ENCODE measurements at regions not wholly inside any gene's neighbourhood (a gene's known extent, or its start where the extent isn't known, plus 50 kb on each side); places are given as distances from the start of the nearest gene placed in this dataset.
"Not testable (repeated sequence)": the region's sequence is repeated elsewhere in the genome, so short reads cannot be mapped to it uniquely, and the experiment has no call there.

- no peak for DNase-seq
These were observed 147.3 kb upstream of the ZNF385D start for GRCh38 chr3:21898316-21898715.

- no peak for DNase-seq
These were observed 150.5 kb upstream of the ZNF385D start for GRCh38 chr3:21901484-21901883.

DNA sequence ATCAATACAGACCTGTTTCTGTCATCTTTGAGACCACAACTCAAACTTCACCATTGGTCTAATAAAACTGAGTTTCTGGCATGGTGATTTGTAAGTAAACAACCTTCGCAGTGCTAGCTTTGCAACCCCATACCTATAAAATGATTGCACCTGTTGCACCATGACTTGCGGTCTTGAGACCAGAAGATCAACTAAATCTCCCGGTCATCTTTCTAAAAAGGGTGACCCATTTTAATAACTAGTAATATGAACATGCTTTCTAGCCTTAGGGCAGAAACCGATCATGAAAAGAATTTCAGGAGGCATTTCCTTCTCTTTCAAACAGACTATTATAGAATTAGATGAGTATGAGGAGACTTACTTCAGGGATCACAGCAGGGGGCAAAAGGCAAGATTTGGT lies 151.9 kb upstream of the ZNF385D start:
- DNase-seq, result no peak

- DNase-seq, result no peak
These were observed 158.1 kb upstream of the ZNF385D start for GRCh38 chr3:21909096-21909495.

GRCh38 chr3:21912711-21913110 lies 161.7 kb upstream of the ZNF385D start:
- no peak for DNase-seq

GRCh38 chr3:21913791-21914190 lies 162.8 kb upstream of the ZNF385D start:
- no peak for DNase-seq

- DNase-seq, result no peak
These were observed 163.4 kb upstream of the ZNF385D start for GRCh38 chr3:21914451-21914850.

DNA sequence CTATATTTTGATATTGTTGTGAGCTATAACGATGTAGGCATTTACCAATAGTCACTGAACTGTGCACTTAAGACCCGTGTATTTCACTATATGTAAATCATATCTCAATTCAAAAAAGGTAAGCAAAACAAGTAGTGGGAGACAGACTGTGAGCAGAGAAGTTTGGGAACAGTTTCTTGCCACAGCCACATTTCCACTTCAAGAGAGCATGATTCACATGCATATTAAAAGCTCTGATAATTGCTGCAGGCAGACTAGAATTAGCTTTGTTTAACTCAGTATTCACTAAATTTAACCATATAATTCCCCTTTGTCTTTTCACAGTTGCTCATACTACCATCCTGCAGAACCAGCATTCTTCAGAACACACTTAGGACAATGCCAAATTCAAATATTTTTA lies 168.4 kb upstream of the ZNF385D start:
- DNase-seq, result no peak

- no peak for DNase-seq
These were observed 169.4 kb upstream of the ZNF385D start for GRCh38 chr3:21920421-21920861.

DNA sequence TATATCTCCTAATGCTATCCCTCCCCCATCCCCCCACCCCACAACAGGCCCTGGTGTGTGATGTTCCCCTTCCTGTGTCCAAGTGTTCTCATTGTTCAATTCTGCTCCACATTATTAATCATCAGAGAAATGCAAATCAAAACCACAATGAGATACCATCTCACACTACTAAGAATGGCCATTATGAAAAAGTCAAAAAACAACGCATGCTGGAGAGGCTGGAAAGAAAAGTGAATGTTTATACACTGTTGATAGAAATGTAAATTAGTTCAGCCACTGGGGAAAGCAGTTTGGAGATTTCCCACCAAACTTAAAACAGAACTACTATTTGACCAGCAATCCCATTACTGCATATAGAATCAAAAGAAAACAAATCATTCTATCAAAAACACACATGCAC lies 172.1 kb upstream of the ZNF385D start:
- not testable (repeated sequence) for DNase-seq

GRCh38 chr3:21927261-21927660 lies 176.3 kb upstream of the ZNF385D start:
- DNase-seq, result no peak

DNA sequence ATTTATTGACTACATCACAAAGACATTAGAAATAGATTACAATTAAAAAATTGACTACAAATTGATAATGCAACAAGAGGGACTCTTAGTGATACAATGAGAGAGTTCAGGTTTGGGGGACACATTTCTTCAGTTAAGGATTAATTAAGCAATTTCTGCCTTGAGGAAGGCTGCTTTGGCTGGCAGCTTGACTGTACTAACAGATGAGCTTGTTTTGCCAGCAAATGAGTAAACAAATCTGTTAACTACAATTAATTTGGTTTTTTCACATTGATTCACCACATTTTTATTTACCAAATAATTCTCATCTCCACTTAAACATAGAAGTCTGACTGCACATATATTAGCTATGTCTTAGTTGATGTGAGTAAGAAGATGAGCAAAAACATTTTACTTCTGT lies 183.6 kb upstream of the ZNF385D start:
- DNase-seq, result no peak

DNA sequence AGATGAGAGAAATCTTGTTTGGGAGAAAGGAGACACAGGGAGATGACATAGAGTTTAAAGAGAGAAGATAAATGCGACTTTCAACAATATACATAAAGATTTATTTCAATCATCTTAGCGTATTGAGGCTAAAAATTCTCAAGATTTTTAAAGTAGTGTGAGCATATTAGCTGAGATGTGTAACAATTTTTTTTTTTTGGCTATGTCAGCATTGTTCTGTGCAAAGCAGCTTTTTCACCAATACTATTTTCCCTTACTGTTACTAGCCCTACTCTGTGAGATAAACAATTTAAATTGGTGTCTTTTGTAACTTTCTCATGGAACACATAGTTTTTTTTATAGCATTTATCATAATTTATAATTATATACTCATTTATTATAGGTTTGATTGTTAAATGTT lies 185.2 kb upstream of the ZNF385D start:
- no peak for DNase-seq

DNA sequence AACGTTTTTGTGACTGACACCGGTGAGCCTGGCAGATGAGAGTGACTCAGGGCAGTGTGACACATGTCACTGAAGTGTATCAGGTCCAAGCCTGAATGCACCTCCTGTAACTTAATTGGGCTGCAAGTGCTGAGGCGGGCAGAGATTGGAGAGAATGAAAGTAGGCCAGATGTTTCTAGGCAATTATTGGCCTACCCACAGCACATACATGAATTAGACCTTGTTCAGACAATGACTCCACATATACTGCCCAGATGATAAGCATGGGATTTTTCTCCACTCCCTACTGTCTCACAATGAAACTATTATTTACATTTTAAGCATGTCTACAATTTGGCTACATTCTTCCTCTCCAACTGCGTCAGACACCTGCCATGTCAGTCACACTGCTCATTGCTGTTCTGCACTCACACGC lies 187.3 kb upstream of the ZNF385D start:
- DNase-seq, result no peak

- DNase-seq, result no peak
These were observed 191.3 kb upstream of the ZNF385D start for GRCh38 chr3:21942328-21942727.

DNA sequence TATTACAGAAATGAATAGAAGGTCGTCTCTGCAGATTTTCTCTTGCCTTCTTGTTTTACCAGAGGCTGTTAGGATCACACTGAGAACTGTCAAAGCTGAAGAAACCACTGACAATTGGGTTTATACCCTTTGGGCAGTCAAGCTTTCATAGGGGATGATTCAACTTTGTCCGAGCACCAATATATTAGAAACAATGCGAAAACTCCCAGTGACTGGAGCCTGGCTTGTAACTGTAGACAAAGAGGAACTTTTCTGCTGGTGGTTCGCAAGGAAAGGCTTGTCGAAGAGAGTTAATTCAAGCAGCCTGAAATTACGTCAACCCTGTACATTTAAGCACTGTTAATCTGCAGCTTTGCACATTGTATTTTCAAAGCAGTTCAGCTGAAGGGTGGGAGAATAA lies 193.2 kb upstream of the ZNF385D start:
- no peak for DNase-seq

DNA sequence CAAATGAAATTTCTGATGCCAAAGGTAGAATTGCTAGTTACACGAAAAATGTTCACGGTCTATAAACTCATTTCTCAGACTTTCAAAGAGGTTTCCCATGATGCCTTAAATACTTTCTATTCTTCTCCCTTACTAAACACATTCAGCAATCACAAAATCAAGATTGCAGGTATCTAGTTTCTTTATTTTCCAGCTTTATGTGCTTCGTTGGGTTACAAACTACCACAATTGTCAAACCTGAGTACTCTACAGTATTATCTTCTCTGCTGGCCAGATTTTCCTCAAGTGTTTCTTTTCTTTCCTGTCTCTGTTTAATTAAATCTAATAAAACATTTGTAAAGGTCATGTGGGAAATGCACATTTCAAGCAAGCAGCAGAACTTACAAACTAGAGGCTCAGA lies 201.8 kb upstream of the ZNF385D start:
- no peak for DNase-seq

GRCh38 chr3:21954709-21955108 lies 203.7 kb upstream of the ZNF385D start:
- no peak for DNase-seq

DNA sequence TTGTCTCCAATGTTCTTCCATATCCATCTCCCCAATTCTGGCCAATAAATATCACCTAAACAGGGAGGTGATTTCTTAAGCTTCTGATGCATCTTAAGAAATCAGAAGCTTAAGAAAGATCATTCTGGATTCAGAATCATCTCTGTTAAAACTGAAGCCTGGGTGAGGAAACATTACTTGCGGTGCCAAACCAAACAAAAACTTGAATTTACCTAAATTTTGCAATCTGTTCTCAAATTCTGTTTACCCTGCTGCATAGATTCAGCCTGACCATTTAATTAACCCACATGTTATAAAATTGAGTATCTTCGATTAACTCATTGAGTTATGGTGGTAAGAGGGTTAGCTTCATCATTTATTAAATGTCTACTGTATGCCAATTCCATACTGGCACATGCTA lies 204.4 kb upstream of the ZNF385D start:
- DNase-seq, result no peak

DNA sequence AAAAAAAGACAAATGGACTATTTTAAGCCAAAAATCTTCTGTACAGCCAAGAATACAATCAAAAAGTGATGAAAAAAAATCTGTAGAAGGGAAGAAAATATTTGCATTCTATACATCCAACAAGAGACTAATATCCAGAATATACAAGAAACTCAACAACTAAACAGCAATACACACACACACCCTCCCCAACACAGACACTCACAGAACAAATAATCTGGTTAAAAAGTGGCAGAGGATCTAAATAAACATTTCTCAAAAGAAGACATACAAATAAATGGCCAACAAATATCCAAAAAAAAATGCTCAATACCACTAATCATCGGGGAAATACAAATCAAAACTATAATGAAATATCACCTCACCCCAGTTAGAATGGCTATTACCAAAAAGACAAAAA lies 209.0 kb upstream of the ZNF385D start:
- DNase-seq, result no peak

- DNase-seq, result no peak
These were observed 211.4 kb upstream of the ZNF385D start for GRCh38 chr3:21962456-21962855.

DNA sequence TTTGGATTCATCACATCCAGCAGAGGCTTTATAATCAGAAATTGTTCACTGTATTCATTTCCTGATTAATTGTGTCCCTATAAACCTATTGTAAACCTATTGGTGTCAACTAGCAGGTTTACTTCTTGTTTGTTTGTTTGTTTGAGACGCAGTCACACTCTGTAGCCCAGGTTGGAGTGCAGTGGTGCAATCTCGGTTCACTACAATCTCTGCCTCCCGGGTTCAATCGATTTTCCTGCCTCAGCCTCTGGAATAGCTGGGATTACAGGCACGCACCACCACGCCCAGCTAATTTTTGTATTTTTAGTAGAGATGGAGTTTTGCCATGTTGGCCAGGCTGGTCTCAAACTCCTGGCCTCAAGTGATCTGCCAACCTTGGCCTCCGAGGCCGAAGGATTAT lies 215.4 kb upstream of the ZNF385D start:
- not testable (repeated sequence) for DNase-seq

- DNase-seq, result no peak
These were observed 228.7 kb upstream of the ZNF385D start for GRCh38 chr3:21979706-21980105.

GRCh38 chr3:21989341-21990042 lies 238.5 kb upstream of the ZNF385D start:
- no peak for DNase-seq

DNA sequence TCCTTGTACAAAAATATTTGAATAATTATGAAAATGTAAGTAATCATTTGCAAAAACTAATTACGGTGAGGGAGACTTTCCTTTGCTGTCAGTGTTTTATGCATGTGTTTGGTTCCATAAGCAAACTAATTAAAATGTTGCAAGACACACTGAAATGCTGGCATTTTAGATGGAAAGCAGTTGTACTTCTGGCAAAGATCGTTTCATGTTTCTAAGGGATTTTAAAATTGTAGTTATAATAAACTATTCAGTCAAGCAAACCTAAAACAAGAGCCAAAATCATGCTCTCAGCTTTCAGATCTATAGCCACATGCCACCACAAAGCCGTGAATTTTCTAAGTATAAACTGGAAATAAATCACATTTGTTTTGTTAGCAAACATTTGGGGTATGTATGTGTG lies 240.1 kb upstream of the ZNF385D start:
- DNase-seq, result no peak
